Esophagus muscularis mucosa (tissue), 3 donors: ENCODE measurements at regions not wholly inside any gene's neighbourhood (a gene's known extent, or its start where the extent isn't known, plus 50 kb on each side); places are given as distances from the start of the nearest gene placed in this dataset.

Experiments
- POLR2A ChIP-seq: fragments of 450-650 bp; IDR thresholded peaks from one replicate; pipeline ENCODE4 v1.6.1; 2017; ENCODE audit warnings: antibody characterized with exemption, moderate library complexity, mild to moderate bottlenecking, low read depth
- POLR2AphosphoS5 ChIP-seq, 2 donors: sonication (generic); formaldehyde crosslinking; IDR thresholded peaks; one replicate each; pipeline ENCODE4 v1.6.1; 2017; ENCODE audit warnings: antibody characterized with exemption in 2 of 2
- TF ChIP-seq, protein P1 (sequence below), 3 experiments: fragments of 200-600 bp in 2 of 3; fragments of 450-650 bp in 1 of 3; sonication (generic) in 2 of 3; IDR thresholded peaks; one replicate each; pipeline ENCODE4 v1.5.1; 2017 to 2019; ENCODE audit warnings: antibody characterized with exemption in 3 of 3, mild to moderate bottlenecking in 2 of 3, moderate library complexity in 1 of 3

DNA sequence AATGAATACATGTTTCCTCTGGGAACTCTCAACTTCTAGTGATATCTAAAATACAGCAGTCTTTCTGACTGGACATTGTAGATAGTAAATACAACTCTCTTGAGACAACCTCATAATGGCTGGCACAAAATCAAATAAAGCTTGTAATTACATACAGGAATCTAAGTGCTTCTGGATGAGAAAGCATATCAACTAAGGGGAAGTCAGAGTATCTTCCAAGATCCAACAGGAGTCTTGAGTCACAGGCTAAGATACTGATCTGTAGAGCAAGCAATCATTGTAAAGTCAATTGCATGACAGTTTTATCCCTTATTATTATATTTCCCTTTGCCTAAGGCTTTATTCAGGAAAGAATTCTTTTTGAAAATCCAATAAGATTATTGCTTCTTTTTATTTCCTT lies 249.9 kb downstream of the LRRIQ3 start:
- TF ChIP-seq, protein P1, sequence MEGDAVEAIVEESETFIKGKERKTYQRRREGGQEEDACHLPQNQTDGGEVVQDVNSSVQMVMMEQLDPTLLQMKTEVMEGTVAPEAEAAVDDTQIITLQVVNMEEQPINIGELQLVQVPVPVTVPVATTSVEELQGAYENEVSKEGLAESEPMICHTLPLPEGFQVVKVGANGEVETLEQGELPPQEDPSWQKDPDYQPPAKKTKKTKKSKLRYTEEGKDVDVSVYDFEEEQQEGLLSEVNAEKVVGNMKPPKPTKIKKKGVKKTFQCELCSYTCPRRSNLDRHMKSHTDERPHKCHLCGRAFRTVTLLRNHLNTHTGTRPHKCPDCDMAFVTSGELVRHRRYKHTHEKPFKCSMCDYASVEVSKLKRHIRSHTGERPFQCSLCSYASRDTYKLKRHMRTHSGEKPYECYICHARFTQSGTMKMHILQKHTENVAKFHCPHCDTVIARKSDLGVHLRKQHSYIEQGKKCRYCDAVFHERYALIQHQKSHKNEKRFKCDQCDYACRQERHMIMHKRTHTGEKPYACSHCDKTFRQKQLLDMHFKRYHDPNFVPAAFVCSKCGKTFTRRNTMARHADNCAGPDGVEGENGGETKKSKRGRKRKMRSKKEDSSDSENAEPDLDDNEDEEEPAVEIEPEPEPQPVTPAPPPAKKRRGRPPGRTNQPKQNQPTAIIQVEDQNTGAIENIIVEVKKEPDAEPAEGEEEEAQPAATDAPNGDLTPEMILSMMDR (IDR thresholded peaks at IDR 0.05) = no peak
- TF ChIP-seq POLR2AphosphoS5 (IDR thresholded peaks at IDR 0.05) = no peak
- no peak for TF ChIP-seq POLR2A
